ENCODE measurements at regions not wholly inside any gene's neighbourhood (a gene's known extent, or its start where the extent isn't known, plus 50 kb on each side); places are given as distances from the start of the nearest gene placed in this dataset.

DNA sequence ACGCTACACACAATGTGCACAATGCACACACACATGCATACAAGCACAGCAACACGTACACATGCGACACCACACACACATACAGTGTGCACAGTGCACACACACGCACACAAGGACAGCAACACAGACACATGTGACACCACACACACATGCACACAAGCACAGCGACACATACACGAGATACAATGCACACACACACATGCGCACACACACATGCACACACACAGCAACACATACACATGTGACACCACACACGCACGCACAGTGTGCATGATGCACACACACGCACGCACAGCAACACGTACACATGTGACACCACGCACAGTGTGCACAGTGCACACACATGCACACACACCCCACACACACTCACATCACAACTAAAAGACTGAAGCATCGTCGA, 327.3 kb downstream of the THBS2 start:
- H3K27me3 Mint-ChIP-seq = peaks cover 11% of the 10 kb centered on the region
- Histone ChIP-seq H3K9me3 (ENCODE audit: control insufficient read depth in 1 of 2, insufficient read depth in 1 of 2, low read length in 2 of 2) (peaks cover 0 to 4% of the 10 kb centered on the region in 2 experiments), H3K4me1 (ENCODE audit: insufficient read depth, low read length) (no peaks in the 10 kb centered on the region), H3K27me3 (ENCODE audit: control insufficient read depth in 1 of 2, insufficient read depth in 2 of 2, low read length in 2 of 2) (peaks cover 0 to 3% of the 10 kb centered on the region in 2 experiments), H3K27ac (ENCODE audit: low read depth in 1 of 2, low read length in 2 of 2) (no peak overlapping the region), H3K4me3 (ENCODE audit: low read length) (no peak overlapping the region), H3K36me3 (ENCODE audit: insufficient read depth, low read length) (no peaks in the 10 kb centered on the region)
- DNase-seq (no peak), ATAC-seq (ENCODE audit: poor library complexity) (no peak)
- H3K27ac Mint-ChIP-seq = no peak overlapping the region
- intact Hi-C loops (cut with DNase I, micrococcal nuclease) = no loop called here
- H3K4me3 Mint-ChIP-seq = no peak overlapping the region
- TF ChIP-seq, protein P1, sequence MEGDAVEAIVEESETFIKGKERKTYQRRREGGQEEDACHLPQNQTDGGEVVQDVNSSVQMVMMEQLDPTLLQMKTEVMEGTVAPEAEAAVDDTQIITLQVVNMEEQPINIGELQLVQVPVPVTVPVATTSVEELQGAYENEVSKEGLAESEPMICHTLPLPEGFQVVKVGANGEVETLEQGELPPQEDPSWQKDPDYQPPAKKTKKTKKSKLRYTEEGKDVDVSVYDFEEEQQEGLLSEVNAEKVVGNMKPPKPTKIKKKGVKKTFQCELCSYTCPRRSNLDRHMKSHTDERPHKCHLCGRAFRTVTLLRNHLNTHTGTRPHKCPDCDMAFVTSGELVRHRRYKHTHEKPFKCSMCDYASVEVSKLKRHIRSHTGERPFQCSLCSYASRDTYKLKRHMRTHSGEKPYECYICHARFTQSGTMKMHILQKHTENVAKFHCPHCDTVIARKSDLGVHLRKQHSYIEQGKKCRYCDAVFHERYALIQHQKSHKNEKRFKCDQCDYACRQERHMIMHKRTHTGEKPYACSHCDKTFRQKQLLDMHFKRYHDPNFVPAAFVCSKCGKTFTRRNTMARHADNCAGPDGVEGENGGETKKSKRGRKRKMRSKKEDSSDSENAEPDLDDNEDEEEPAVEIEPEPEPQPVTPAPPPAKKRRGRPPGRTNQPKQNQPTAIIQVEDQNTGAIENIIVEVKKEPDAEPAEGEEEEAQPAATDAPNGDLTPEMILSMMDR (IDR thresholded peaks at IDR 0.05) = no peak
- ChIA-PET CTCF (no interaction called here), POLR2A (no interaction called here)
- no peaks in the 10 kb centered on the region for H3K9me3 Mint-ChIP-seq
- H3K4me1 Mint-ChIP-seq (ENCODE audit: low read depth) = no peaks in the 10 kb centered on the region
- H3K36me3 Mint-ChIP-seq (ENCODE audit: low read depth) = no peaks in the 10 kb centered on the region

DNA sequence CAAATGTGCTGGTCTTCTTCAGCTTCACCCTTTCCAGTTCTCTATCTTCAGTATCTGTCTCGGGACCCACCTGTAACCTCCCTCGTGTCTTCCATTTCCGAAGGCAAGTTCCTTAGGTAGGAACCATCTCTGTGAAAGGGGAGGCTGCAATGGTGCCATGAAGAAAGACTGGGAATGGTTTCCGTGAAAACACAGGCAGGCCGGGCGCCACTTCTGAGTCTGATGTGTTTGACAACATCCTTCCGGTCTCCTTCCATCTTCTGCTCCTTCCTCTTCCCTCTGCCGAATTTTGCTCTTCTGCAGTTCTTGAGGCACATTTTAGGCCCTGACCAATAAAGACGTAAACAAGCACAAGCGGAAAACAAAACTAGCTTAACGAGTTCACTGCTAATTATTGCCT, 328.0 kb downstream of the THBS2 start:
- ChIA-PET CTCF (no interaction called here), POLR2A (no interaction called here)
- TF ChIP-seq, protein P1 (IDR thresholded peaks at IDR 0.05) = no peak
- H3K9me3 ChIP-seq (ENCODE audit: control insufficient read depth in 1 of 2, insufficient read depth in 1 of 2, low read length in 2 of 2) = peaks cover 0 to 4% of the 10 kb centered on the region in 2 experiments
- Mint-ChIP-seq H3K4me3 (no peak overlapping the region), H3K9me3 (no peaks in the 10 kb centered on the region), H3K36me3 (ENCODE audit: low read depth) (no peaks in the 10 kb centered on the region), H3K27me3 (peaks cover 11% of the 10 kb centered on the region), H3K4me1 (ENCODE audit: low read depth) (no peaks in the 10 kb centered on the region), H3K27ac (no peak overlapping the region)
- H3K4me3 ChIP-seq (ENCODE audit: low read length) = no peak overlapping the region
- no peak overlapping the region for H3K27ac ChIP-seq (ENCODE audit: low read depth in 1 of 2, low read length in 2 of 2)
- peaks cover 0 to 3% of the 10 kb centered on the region in 2 experiments for H3K27me3 ChIP-seq (ENCODE audit: control insufficient read depth in 1 of 2, insufficient read depth in 2 of 2, low read length in 2 of 2)
- no peak for ATAC-seq (ENCODE audit: poor library complexity)
- no peaks in the 10 kb centered on the region for H3K4me1 ChIP-seq (ENCODE audit: insufficient read depth, low read length)
- no peak for DNase-seq
- intact Hi-C loops (cut with DNase I, micrococcal nuclease) = no loop called here
- H3K36me3 ChIP-seq (ENCODE audit: insufficient read depth, low read length) = no peaks in the 10 kb centered on the region

DNA sequence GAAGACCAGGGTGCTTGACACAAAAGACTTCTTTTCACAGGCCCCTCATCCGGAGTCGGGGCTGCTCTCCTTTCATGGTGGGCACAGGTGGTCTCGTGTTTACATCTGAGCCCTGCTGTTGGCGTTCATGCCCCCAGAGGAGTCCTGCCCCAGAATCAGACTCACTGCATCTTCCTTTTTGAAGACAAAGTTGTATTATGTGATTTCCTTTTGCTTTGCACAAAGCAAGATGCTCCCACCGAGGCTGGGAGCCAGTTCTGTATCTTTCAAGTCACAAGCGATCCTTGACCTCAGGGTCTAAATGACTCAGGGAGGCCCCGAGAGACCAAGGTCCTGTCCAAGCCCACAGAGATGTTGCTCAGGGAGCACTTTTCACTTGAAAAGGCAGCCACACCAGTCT, 330.5 kb downstream of the THBS2 start:
- Histone ChIP-seq H3K4me1 (ENCODE audit: insufficient read depth, low read length) (no peaks in the 10 kb centered on the region), H3K4me3 (ENCODE audit: low read length) (no peak overlapping the region), H3K27ac (ENCODE audit: low read depth in 1 of 2, low read length in 2 of 2) (no peak overlapping the region), H3K27me3 (ENCODE audit: control insufficient read depth in 1 of 2, insufficient read depth in 2 of 2, low read length in 2 of 2) (peaks cover 0 to 3% of the 10 kb centered on the region in 2 experiments), H3K9me3 (ENCODE audit: control insufficient read depth in 1 of 2, insufficient read depth in 1 of 2, low read length in 2 of 2) (no peaks in the 10 kb centered on the region), H3K36me3 (ENCODE audit: insufficient read depth, low read length) (no peaks in the 10 kb centered on the region)
- Mint-ChIP-seq H3K4me3 (no peak overlapping the region), H3K36me3 (ENCODE audit: low read depth) (no peaks in the 10 kb centered on the region), H3K4me1 (ENCODE audit: low read depth) (no peaks in the 10 kb centered on the region), H3K27me3 (peaks cover 11% of the 10 kb centered on the region), H3K9me3 (no peaks in the 10 kb centered on the region), H3K27ac (no peak overlapping the region)
- ChIA-PET CTCF (no interaction called here), POLR2A (no interaction called here)
- ATAC-seq (ENCODE audit: poor library complexity) (no peak), DNase-seq (no peak)
- TF ChIP-seq, protein P1 (IDR thresholded peaks at IDR 0.05) = no peak
- intact Hi-C loops (cut with DNase I, micrococcal nuclease) = no loop called here
